Gastroesophageal sphincter (tissue), 4 donors: ENCODE measurements at regions not wholly inside any gene's neighbourhood (a gene's known extent, or its start where the extent isn't known, plus 50 kb on each side); places are given as distances from the start of the nearest gene placed in this dataset.

ENCODE experiments used
- ATAC-seq: fragments of 150-250 bp; one replicate; pipeline ENCODE4 v1.9.1; 2016; ENCODE audit warnings: mild to moderate bottlenecking, moderate library complexity
- H3K27ac ChIP-seq, 4 donors: fragments of 200-600 bp; sonication (generic) in 3 of 4; 1 replicate in 3 of 4; 2 replicates in 1 of 4; pipeline ENCODE4 v1.5.1; 2016 to 2019
- H3K27me3 ChIP-seq: fragments of 200-600 bp; sonication (generic); one replicate; pipeline ENCODE4 v1.5.1; 2019
- H3K36me3 ChIP-seq, 2 donors: fragments of 200-600 bp; sonication (generic); one replicate each; pipeline ENCODE4 v1.5.1; 2019; ENCODE audit warnings: control low read depth in 1 of 2
- H3K4me1 ChIP-seq, 3 donors: fragments of 200-600 bp; sonication (generic); 1 replicate in 2 of 3; 2 replicates in 1 of 3; pipeline ENCODE4 v1.5.1; 2016 to 2019; ENCODE audit warnings: control low read depth in 2 of 3
- H3K4me3 ChIP-seq, 2 donors: fragments of 200-600 bp; sonication (generic); one replicate each; pipeline ENCODE4 v1.5.1; 2019; ENCODE audit warnings: mild to moderate bottlenecking in 1 of 2, moderate library complexity in 1 of 2
- H3K9me3 ChIP-seq, 3 donors: fragments of 200-600 bp; sonication (generic); one replicate each; pipeline ENCODE4 v1.5.1; 2017 to 2019; ENCODE audit warnings: control low read depth in 2 of 3
- CTCF ChIP-seq, 4 experiments: fragments of 200-600 bp in 2 of 4; fragments of 450-650 bp in 2 of 4; sonication (generic) in 1 of 4; IDR thresholded peaks; one replicate each; pipeline ENCODE4 v1.5.1; 2017 to 2019; ENCODE audit warnings: antibody characterized with exemption in 4 of 4, mild to moderate bottlenecking in 2 of 4, moderate library complexity in 2 of 4
- EP300 ChIP-seq: sonication (generic); formaldehyde crosslinking; IDR thresholded peaks from one replicate; pipeline ENCODE4 v1.6.1; 2017; ENCODE audit warnings: antibody characterized with exemption, mild to moderate bottlenecking
- POLR2A ChIP-seq, 2 donors: fragments of 450-650 bp; IDR thresholded peaks; one replicate each; pipeline ENCODE4 v1.6.1; 2017; ENCODE audit warnings: antibody characterized with exemption in 2 of 2, mild to moderate bottlenecking in 2 of 2, moderate library complexity in 1 of 2
- POLR2AphosphoS5 ChIP-seq: sonication (generic); formaldehyde crosslinking; IDR thresholded peaks from one replicate; pipeline ENCODE4 v1.6.1; 2017; ENCODE audit warnings: antibody characterized with exemption
- WGBS, 2 donors: methylation state at CpG; one replicate each; pipeline ENCODE4 v1.1.5; 2018; ENCODE audit warnings: low coverage in 1 of 2; 5-methylcytosine and 5-hydroxymethylcytosine counted together

GRCh38 chr14:87079416-87079815 lies 913.6 kb downstream of the GALC start:
- WGBS, 2 donors = 86 to 93% methylated on average over 3 to 6 of the region's 6 CpGs
- no peak overlapping the region for H3K27ac ChIP-seq
- H3K36me3 ChIP-seq = no peaks in the 10 kb centered on the region
- H3K9me3 ChIP-seq = no peaks in the 10 kb centered on the region
- H3K4me1 ChIP-seq = no peaks in the 10 kb centered on the region
- TF ChIP-seq POLR2A (IDR thresholded peaks at IDR 0.05) = no peak
- no peak for TF ChIP-seq EP300
- TF ChIP-seq POLR2AphosphoS5 = no peak
- ATAC-seq = no peak
- no peak overlapping the region for H3K4me3 ChIP-seq
- no peaks in the 10 kb centered on the region for H3K27me3 ChIP-seq

- no peaks in the 10 kb centered on the region for H3K36me3 ChIP-seq
- no peaks in the 10 kb centered on the region for H3K4me1 ChIP-seq
Observed at GRCh38 chr14:87076922-87077321, 916.1 kb downstream of the GALC start.

GRCh38 chr14:87076146-87076545 lies 916.8 kb downstream of the GALC start:
- Histone ChIP-seq H3K4me1 (no peaks in the 10 kb centered on the region), H3K9me3 (no peaks in the 10 kb centered on the region), H3K4me3 (no peak overlapping the region), H3K27me3 (no peaks in the 10 kb centered on the region), H3K27ac (no peak overlapping the region), H3K36me3 (no peaks in the 10 kb centered on the region)
- TF ChIP-seq POLR2A (IDR thresholded peaks at IDR 0.05) (no peak), POLR2AphosphoS5 (no peak), EP300 (no peak), CTCF (IDR thresholded peaks at IDR 0.05) (no peak)
- 64 to 80% methylated on average over 2 of the region's 2 CpGs for WGBS, 2 donors
- ATAC-seq = no peak

More at GRCh38 chr14:87076922-87077321, 916.1 kb downstream of the GALC start:
- TF ChIP-seq CTCF (IDR thresholded peaks at IDR 0.05) (no peak), EP300 (no peak), POLR2AphosphoS5 (no peak), POLR2A (IDR thresholded peaks at IDR 0.05) (no peak)
- Histone ChIP-seq H3K27ac (no peak overlapping the region), H3K9me3 (no peaks in the 10 kb centered on the region), H3K27me3 (no peaks in the 10 kb centered on the region), H3K4me3 (no peak overlapping the region)
- no peak for ATAC-seq

GRCh38 chr14:87073880-87074570 lies 919.0 kb downstream of the GALC start:
- no peaks in the 10 kb centered on the region for H3K4me1 ChIP-seq
- TF ChIP-seq POLR2AphosphoS5 (no peak), CTCF (IDR thresholded peaks at IDR 0.05) (no peak), POLR2A (IDR thresholded peaks at IDR 0.05) (no peak), EP300 (no peak)
- no peak for ATAC-seq

GRCh38 chr14:87067591-87067990 lies 925.4 kb downstream of the GALC start:
- no peak overlapping the region for H3K4me3 ChIP-seq

More at GRCh38 chr14:87073880-87074570, 919.0 kb downstream of the GALC start:
- 83 to 97% methylated on average over 3 to 5 of the region's 5 CpGs for WGBS, 2 donors
- H3K27ac ChIP-seq = no peak overlapping the region
- no peaks in the 10 kb centered on the region for H3K36me3 ChIP-seq
- H3K4me3 ChIP-seq = no peak overlapping the region
- no peaks in the 10 kb centered on the region for H3K9me3 ChIP-seq
- no peaks in the 10 kb centered on the region for H3K27me3 ChIP-seq

More at GRCh38 chr14:87067591-87067990, 925.4 kb downstream of the GALC start:
- no peaks in the 10 kb centered on the region for H3K36me3 ChIP-seq
- H3K9me3 ChIP-seq = no peaks in the 10 kb centered on the region
- no peak for ATAC-seq
- WGBS, 2 donors = 70 to 96% methylated on average over 2 to 7 of the region's 11 CpGs
- no peaks in the 10 kb centered on the region for H3K27me3 ChIP-seq
- no peak overlapping the region for H3K27ac ChIP-seq
- H3K4me1 ChIP-seq = no peaks in the 10 kb centered on the region
- TF ChIP-seq CTCF (IDR thresholded peaks at IDR 0.05) (no peak), POLR2A (IDR thresholded peaks at IDR 0.05) (no peak), EP300 (no peak), POLR2AphosphoS5 (no peak)
